ENCODE measurements at regions not wholly inside any gene's neighbourhood (a gene's known extent, or its start where the extent isn't known, plus 50 kb on each side); places are given as distances from the start of the nearest gene placed in this dataset.

DNA sequence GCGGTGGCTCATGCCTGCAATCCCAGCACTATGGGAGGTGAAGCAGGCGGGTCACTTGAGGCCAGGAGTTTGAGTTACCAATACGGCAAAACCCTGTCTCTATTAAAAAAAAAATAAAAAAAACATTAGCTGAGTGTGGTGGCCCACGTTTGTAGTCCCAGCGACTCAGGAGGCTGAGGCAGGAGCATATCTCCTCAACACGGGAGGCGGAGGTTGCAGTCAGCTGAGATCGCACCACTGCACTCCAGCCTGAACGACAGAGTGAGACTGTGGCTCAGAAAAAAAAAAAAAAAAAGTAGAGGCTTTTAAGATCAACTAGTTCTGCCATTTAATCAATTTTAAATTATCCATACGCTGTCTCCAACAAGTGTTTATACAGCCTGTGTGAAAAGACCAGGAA, 1130.3 kb downstream of the PCDH9 start:
- H3K4me3 ChIP-seq: no peak overlapping the region
- H3K27me3 ChIP-seq: no peaks in the 10 kb centered on the region
- no peak for DNase-seq (ENCODE audit: low spot score)
- 85% methylated on average over 10 of the region's 10 CpGs for WGBS (ENCODE audit: low lambda C conversion rate, missing lambda C conversion rate)
- H3K9me3 ChIP-seq (ENCODE audit: low read depth): no peaks in the 10 kb centered on the region
- H3K4me2 ChIP-seq: no peak overlapping the region
- H3K9me2 ChIP-seq (replicated peaks; ENCODE audit: insufficient read depth): no peaks in the 10 kb centered on the region
- no peak overlapping the region for H3K27ac ChIP-seq
- H4K20me1 ChIP-seq (ENCODE audit: insufficient read depth, poor library complexity, severe bottlenecking): no peaks in the 10 kb centered on the region
- no peak overlapping the region for H2AFZ ChIP-seq
- no peaks in the 10 kb centered on the region for H3K36me3 ChIP-seq (replicated peaks; ENCODE audit: insufficient read depth, low read depth)
- H3K4me1 ChIP-seq (ENCODE audit: insufficient read depth): no peaks in the 10 kb centered on the region
- H3K79me2 ChIP-seq: no peaks in the 10 kb centered on the region
- no peak for TF ChIP-seq EZH2phosphoT487 (IDR thresholded peaks at IDR 0.05; ENCODE audit: low read depth, severe bottlenecking, unreplicated experiment)
- no peak for TF ChIP-seq CTCF (IDR thresholded peaks at IDR 0.05; ENCODE audit: poor library complexity)
- TF ChIP-seq EZH2 (IDR thresholded peaks at IDR 0.05; ENCODE audit: borderline replicate concordance): no peak

DNA sequence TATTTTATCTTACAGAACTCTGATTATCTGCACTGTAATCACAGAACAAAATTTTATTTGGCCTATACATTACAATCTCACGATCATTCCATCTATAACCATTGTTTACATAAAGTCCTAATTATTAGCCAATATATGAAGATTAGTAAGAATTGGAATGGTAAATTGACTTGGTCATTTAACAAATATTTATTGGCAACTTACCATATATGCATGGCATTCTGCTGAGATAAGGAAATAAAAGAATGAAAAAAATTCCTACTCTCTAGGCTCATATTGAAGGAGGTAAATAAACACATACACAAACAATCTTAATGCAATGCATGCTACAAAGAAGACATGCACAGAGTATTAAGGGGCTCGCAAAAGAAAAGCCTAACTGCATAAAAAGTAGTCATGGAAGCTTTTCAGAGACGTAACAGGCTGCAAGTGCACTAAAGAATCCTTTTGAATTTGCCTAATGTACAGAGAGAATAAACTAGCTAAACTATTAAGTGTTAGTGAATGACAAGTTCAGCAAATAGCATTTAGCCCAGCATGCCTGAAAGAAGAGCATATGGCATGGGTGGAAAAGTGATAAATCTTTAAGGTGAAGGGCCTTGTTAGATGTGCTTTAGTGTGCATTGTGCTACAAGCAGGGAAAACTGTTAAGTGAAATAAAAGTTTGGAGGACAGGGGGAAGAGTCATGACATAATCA, 1131.1 kb downstream of the PCDH9 start:
- H3K36me3 ChIP-seq (replicated peaks; ENCODE audit: insufficient read depth, low read depth): no peaks in the 10 kb centered on the region
- no peak overlapping the region for H3K4me3 ChIP-seq
- no peak overlapping the region for H2AFZ ChIP-seq
- TF ChIP-seq EZH2 (IDR thresholded peaks at IDR 0.05; ENCODE audit: borderline replicate concordance): no peak
- no peak for TF ChIP-seq EZH2phosphoT487 (IDR thresholded peaks at IDR 0.05; ENCODE audit: low read depth, severe bottlenecking, unreplicated experiment)
- TF ChIP-seq CTCF (IDR thresholded peaks at IDR 0.05; ENCODE audit: poor library complexity): no peak
- no peaks in the 10 kb centered on the region for H4K20me1 ChIP-seq (ENCODE audit: insufficient read depth, poor library complexity, severe bottlenecking)
- no peaks in the 10 kb centered on the region for H3K27me3 ChIP-seq
- H3K27ac ChIP-seq: no peak overlapping the region
- no peaks in the 10 kb centered on the region for H3K4me1 ChIP-seq (ENCODE audit: insufficient read depth)
- no peaks in the 10 kb centered on the region for H3K79me2 ChIP-seq
- no peaks in the 10 kb centered on the region for H3K9me2 ChIP-seq (replicated peaks; ENCODE audit: insufficient read depth)
- H3K4me2 ChIP-seq: no peak overlapping the region
- no peaks in the 10 kb centered on the region for H3K9me3 ChIP-seq (ENCODE audit: low read depth)
- DNase-seq (ENCODE audit: low spot score): no peak
- 58% methylated on average over 3 of the region's 3 CpGs for WGBS (ENCODE audit: low lambda C conversion rate, missing lambda C conversion rate)

GRCh38 chr13:66089711-66090110, 1140.4 kb downstream of the PCDH9 start:
- Histone ChIP-seq H4K20me1 (ENCODE audit: insufficient read depth, poor library complexity, severe bottlenecking) (no peaks in the 10 kb centered on the region), H3K27me3 (no peaks in the 10 kb centered on the region), H3K36me3 (replicated peaks; ENCODE audit: insufficient read depth, low read depth) (no peaks in the 10 kb centered on the region), H3K27ac (no peak overlapping the region), H2AFZ (no peak overlapping the region), H3K79me2 (no peaks in the 10 kb centered on the region), H3K4me3 (no peak overlapping the region), H3K4me1 (ENCODE audit: insufficient read depth) (no peaks in the 10 kb centered on the region), H3K9me2 (replicated peaks; ENCODE audit: insufficient read depth) (no peaks in the 10 kb centered on the region), H3K9me3 (ENCODE audit: low read depth) (no peaks in the 10 kb centered on the region), H3K4me2 (no peak overlapping the region)
- DNase-seq (ENCODE audit: low spot score): no peak
- no peak for TF ChIP-seq CTCF (IDR thresholded peaks at IDR 0.05; ENCODE audit: poor library complexity)
- no peak for TF ChIP-seq EZH2phosphoT487 (IDR thresholded peaks at IDR 0.05; ENCODE audit: low read depth, severe bottlenecking, unreplicated experiment)
- no peak for TF ChIP-seq EZH2 (IDR thresholded peaks at IDR 0.05; ENCODE audit: borderline replicate concordance)
- WGBS (ENCODE audit: low lambda C conversion rate, missing lambda C conversion rate): 37% methylated on average over 1 of the region's 1 CpG

Data from hepatocyte (in vitro differentiated cells).